OCI-LY3 (cell line): ENCODE measurements at regions not wholly inside any gene's neighbourhood (a gene's known extent, or its start where the extent isn't known, plus 50 kb on each side); places are given as distances from the start of the nearest gene placed in this dataset.

ENCODE experiments used
- CTCF ChIP-seq: fragments of 200-600, 300-600 bp; sonication (generic); IDR thresholded peaks from 2 replicates; pipeline ENCODE4 v1.5.1; 2014; ENCODE audit warnings: antibody characterized with exemption, low read length, low read depth
- EZH2phosphoT487 ChIP-seq: fragments of 200-600 bp; shearing (Covaris generic); IDR thresholded peaks from 2 replicates; pipeline ENCODE4 v1.6.1; 2018; ENCODE audit warnings: antibody characterized with exemption, mixed run types, low read depth

- TF ChIP-seq CTCF (no peak), EZH2phosphoT487 (no peak)
Measured at GRCh38 chrX:1885116-1885515, 270.3 kb downstream of the ASMT start.
